ENCODE measurements at regions not wholly inside any gene's neighbourhood (a gene's known extent, or its start where the extent isn't known, plus 50 kb on each side); places are given as distances from the start of the nearest gene placed in this dataset.
"Not testable (repeated sequence)": the region's sequence is repeated elsewhere in the genome, so short reads cannot be mapped to it uniquely, and the experiment has no call there.

DNA sequence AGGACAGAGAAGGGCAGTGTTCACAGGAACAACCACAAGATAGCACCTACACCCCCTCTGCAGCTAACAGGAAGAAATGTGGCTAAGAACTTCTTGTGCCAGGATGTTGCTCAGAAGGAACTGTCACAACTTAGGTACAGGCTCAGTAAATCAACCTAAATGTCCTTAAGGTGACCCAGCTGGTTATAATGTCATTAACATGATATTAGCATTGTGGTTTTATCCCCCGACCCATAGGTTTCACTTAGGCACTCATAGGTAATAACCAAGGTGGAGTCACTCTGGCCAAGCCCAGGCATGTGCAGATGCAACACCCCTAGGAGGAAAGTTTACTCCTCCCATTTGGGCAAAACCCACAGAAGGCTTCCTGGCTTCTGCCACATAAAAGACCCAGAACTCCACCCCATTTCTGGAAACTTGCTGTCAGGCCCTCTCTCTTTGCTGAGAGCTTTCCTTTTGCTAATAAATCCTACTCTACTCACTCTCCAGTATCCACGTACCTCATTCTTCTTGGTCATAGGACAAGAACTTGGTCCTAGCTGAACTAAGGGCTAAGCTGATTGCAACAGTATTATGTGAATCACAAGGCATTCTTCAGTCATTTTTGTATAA is 951.3 kb downstream of the SLITRK5 start:
- DNase-seq: no peak

DNA sequence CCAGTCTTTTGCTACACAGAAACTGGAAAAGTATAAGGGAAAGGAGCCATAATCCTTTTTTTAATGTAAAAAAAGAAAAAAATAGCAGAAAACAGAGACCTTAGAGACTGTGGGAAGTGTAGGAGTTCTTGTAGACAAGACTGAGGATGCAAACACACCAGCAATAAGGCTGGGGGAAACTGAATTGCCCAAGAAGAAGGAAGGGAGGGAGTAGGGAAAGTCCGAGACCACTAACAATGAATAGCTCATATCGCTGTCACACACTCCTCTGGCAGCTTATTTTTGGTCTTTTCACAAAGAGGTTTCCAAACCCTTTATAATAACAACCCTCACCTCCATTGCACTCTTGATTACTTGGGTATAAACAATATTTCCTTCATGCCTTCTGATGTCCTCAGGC is 952.0 kb downstream of the SLITRK5 start:
- DNase-seq: peak; percentile 58

DNA sequence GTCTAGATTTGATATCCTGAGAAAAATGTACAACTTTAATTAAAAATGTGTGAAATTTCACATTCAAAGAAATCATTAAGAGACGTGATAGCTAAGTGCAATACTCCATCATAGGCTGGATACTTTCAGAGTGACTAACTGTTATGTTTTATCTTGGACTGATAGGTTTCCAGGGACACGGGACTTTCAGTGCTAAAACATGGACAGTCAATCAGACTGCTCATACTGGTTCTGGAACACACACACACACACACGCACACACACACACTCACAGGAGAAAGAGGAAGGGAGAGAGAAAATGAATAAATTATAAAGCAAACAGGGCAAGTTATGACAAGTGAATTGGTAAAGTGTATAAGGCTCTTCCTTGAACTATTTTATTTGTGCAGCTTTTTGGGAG is 955.9 kb downstream of the SLITRK5 start:
- DNase-seq: no peak

DNA sequence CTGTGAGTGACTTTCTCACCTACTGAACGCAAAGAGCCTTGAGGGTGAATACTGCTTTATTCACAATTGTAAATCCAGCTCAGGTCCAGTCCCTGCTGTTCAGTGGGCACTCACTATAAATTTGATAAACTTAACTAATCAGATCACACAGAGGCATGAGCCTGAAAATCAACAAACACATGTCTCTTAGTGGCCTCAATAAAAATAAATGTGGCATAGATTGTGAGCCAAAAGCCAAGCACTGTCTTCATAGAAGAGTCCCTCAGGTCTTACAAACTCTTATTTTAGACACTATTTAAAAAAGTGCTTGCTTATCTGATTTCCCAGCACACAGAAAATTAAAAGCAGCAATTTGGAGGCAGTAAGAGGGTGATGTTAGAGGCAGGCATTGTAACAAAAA is 957.7 kb downstream of the SLITRK5 start:
- no peak for DNase-seq

DNA sequence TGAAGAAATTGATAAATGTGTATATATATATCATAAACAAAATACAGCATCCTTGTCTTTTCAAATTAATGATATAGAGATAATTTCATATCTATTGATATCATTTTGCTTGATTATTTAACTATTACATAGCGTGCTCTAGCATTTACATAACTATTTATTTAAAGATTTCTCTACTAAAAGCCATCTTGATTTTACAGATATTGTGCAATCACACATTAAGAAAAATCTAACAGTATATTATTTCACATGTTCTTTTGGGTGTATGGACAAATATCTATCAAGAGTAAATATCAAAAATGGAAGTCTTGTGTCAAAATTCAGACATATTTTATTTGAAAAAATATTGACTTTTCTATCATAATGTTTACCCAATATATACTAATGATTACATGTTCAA is 966.8 kb downstream of the SLITRK5 start:
- DNase-seq: no peak

DNA sequence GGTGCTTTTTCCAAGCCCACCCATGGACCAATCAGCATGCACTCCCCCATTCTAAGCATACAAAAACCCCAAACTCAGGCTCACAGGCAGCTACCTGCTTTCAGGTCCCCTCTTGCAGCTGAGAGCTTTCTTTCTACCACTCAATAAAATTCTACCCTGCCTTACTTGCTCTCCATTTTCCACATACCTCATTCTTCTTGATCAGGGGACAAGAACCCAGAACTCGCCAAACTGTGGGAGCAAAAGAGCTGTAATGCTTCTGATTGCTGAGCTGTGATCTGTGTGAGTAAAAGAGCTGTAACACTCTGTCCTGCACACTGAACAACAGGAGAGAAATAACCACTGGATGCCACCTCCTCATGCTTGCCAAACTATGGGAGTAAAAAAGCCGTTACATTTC is 972.1 kb downstream of the SLITRK5 start:
- no peak for DNase-seq

DNA sequence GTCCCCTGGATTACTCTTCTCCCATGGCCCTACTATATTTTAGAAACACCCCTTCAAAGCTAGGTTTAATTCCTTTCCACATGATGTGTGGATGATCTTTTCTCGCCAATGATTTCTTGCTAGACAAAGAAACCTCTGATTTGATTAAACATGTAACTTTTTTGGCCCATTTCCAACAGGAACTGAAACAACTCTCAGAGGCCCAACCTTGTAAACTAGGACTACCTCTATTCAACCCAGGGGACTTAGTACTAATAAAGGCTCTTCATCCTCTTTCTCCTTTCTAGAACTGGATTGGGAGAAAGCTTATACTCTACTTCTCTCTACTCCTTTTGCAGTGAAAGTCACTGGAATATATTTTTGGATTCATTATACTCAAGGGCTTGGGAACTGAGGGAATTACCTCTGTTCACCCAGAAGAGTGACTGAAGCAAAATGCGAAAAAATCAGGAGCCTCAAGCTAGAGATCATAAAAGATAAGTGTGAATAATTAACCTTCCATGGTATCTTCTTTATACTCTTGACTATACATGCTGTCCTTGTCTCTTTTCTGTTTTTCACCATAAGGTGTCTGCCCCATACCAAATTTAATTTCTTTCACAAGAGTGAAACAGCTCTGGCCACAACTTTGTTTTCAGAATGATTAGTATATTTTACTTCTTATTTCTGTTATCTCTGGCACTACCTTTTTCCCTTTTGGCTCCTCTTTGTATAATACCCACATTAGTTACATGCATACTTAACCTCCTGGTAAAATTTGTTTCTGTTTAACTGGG is 977.6 kb downstream of the SLITRK5 start:
- DNase-seq: no peak

DNA sequence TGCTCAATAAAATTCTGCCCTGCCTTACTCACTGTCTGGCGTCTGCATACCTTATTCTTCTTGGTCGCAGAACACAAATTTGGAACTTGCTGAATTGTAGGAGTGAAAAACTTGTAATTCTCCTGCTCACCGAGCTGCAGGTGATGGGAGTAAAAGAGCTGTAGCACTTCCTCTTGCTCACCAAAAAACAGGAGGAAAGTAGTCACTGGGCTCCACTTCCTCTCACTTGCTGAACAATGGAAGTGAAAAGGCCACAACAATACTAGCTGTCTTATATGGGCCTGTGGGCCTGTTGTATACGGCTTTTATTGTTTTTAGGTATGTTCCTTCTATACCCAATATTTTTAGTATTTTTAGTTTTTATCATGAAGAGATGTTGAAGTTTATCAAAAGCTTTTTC is 978.7 kb downstream of the SLITRK5 start:
- DNase-seq: peak; percentile 13

DNA sequence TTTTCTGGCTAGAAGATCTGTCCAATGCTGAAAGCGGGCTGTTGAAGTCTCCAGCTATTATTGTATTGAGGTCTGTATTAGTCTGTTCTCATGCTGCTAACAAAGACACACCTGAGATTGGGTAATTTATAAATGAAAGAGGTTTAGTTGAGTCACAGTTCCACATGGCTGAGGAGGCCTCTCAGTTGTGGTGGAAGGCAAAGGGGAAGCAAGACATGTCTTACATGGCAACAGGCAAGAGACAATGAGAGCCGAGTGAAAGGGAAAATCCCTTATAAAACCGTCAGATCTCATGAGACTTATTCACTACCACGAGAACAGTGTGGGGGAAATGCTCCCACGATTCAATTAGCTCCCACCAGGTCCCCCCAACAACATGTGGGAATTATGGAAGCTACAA is 980.4 kb downstream of the SLITRK5 start:
- DNase-seq: no peak

DNA sequence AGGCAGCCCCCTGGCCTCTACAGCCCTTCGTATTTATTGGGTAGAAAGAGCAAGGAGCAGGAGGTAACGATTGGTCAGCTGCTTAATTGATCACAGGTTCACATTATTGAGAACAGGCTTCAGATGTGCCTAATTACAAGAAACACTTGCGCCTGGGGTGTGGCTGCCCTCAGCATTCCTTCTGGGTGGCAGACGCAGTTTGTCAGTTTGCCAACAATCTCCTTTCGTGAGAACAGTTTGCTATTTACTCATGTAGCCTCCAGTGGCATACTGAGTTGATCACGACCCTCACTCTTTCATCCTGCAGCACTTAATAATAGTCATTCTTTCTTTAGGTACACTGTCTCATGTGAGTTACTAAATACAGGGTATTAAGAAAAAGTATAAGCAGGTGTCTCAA is 985.6 kb downstream of the SLITRK5 start:
- DNase-seq: no peak

DNA sequence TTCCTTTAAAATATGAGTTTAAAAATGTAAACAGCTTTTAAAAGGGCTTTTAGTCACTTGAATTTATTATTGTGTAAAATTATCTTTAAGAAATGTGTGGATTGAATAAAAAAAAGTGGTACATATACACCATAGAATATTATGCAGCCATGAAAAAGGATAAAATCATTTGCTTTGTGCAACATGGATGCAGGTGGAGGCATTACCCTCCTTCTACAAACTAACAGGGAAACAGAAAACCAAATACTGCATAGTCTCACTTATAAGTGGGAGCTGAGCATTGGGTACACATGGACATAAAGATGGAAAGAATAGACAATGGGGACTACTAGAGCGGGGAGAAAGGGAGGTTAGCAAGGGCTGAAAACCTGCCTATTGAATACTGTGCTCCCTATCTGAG is 999.3 kb downstream of the SLITRK5 start:
- no peak for DNase-seq

DNA sequence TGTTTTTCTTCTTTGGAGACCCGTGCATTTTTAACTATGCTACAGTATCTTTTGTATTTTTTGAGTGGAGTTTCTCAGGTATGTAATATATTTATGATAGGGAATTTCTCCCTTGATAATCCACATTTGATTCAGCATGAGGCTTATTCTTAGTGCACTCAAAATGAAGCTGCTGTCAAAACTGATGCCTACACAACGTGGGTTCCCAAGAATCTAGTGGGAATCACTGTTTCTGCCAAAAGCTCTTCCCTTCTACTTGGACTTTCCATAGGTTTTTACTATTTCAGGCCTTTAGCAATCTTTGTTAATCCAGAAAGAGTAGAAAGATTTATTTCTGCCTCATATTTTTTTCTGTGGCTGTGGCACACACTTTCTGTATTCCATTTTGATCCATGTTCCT is 1003.7 kb downstream of the SLITRK5 start:
- no peak for DNase-seq

DNA sequence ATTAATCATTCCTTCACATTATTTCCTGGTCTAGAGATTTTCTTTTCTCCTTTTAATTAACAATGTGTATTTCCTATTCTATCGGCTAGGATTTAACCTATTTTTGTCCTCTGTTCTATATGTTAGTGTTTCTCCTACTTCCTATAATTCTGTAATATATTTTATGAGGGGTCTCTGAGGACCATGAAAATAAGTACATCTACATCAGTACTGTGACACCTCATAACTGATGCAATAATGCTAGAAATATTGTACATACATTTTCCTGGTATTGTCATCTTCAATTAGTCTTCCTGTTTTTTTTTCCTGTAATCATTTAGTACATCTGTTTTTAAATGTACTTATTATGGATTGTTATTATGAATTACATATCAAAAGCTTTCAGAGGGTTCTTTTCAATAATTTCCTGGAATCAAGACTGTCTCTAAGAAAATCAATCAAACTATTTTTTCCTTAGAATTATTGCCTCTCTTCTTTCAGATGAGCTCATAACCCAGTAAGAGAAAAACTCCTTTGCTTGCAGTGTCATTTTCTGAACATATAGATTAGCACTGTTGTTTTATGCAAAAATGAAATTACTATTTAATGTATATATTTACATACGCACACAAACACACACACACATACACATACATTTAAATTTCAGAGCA is 1004.3 kb downstream of the SLITRK5 start:
- DNase-seq: no peak

DNA sequence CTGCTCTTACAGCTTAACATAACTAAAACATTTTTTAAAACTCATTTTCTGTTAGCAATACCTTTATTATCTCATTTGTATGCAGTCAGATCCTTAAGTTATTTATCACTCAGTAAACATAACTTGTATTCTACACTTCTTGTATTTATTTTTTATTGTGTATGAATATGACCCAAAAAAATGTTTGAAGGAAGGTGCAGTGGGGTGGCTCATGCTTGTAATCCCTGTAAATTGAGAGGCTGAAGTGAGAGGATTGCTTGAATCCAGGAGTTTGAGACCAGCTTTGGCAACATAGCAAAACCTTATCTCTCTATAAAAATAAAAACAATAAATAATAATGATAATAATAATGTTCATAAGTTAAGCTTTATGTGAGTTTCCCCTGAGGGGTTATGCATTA is 1004.8 kb downstream of the SLITRK5 start:
- no peak for DNase-seq

DNA sequence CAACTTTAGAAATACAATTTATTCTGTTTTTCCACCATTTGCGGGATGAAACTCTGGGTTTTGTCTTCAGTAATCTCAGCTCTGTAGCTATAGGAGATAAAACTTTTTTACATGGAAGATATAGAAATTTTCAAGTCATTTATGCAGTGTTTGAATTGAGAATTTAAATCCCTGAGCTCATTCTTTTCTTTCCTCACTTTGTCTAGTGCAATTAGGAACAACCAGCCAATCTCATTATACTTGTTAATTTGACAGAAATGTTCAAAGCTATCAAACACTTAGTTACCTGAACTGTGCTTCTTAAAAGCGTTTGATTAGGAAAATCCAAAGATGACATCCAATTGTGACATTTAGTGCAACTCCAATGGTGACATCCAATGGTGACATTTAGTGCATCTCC is 1014.3 kb downstream of the SLITRK5 start:
- no peak for DNase-seq

DNA sequence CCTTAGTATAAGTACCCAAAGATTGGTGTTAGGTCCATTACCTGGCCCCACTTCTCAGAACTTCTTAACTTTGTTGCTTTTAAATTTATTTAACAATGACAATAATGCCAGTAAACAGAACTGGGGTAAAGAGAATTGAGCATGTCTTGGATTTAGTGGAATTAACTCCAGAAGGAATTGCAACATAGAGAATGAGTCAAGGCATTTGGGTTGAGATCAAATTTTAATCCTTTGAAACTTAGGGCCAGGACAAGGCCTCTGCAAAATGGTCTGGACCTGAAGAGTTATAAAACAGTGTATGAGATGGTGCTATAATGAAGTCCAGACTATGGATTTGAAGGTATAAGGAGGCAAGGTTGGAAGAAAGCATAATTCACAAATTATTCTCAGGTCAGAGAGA is 1030.4 kb downstream of the SLITRK5 start:
- DNase-seq: no peak

DNA sequence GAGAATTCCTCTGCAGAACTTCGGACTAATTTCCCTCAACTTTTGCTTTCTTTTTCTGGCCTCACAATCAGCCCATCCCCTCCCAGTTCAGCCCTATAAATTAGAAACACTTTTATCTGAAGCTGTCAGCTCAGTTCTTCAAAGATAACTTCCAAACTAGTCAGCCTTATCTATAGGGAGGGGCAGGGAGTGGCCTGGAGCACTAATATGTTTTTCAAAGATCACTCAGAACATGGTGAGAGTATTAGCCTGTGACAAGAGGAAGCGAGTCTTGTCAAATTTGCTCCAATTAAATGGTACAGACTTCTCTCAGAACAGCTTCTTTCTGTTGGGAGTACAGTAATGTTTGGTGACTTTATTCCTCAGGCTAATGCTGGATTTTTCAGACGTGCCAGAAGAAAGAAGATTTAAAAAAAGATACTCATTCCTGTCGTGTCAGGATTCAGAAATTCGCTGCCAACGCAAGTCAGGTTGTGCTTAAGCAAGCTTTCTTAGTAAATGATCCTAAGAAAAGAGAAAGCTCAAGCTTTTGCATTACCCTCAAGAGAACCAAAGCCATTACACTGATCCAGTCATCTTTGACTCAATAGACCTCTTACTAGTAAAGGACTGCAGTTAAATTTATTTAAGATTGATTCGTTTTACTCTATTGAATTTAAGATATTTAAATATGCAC is 1033.6 kb downstream of the SLITRK5 start:
- DNase-seq: peak; percentile 58

DNA sequence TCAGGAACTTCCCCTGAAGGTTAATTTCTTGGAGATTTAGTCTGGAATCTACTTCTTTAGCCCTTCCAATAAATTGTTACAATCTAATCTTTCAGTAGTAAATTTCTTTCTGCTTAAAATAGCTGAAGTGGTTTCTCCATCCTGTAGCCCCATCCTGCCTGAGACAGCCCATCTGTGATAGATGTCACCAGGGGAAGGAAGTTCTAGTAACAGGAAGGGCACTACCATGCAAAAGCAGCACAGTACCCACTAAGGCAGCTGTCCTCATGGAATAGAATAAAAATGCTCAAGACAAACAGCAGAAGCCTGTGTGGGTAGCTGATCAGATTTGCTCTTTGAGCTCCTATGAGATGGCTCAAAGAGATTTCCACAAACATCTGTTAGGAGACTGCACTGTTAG is 1036.5 kb downstream of the SLITRK5 start:
- peak; percentile 94 for DNase-seq

DNA sequence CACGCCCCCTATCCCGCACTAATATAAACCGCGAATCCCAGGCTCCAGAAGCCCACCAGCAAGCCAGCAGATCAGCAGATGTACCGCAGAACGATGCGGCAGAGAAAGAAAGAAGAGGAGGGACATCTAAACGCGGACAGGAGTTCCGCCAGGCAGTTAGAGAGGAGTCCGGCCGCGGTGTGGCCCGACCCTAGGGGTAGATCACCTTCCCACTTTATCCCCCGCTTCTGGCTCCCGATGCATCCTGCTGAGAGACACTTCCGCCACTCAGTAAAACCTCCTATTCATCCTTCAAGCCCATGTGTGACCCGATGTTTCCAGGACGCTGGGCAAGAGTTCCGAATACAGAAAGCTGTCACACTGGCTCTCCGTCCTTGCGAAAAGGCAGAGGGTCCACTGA is 1046.8 kb downstream of the SLITRK5 start:
- no peak for DNase-seq

DNA sequence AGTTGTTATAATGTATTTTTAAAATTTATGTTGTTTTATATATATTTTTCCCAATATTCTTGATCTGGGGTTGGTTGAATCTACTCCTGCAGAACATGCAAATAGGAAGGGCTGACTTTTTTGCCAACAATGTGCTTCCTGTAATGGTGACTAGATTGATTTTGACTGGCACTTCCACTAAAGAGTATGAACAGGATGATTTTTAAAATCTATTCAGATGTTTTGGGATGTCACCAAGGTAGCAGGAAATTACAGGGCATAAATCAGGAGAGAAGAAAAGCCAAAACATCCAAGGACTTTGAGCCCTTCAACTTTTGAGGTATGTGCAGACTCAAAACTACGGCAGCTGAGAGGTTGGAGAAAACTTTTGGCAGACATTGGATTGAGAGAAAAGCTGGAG is 1047.6 kb downstream of the SLITRK5 start:
- DNase-seq: no peak

DNA sequence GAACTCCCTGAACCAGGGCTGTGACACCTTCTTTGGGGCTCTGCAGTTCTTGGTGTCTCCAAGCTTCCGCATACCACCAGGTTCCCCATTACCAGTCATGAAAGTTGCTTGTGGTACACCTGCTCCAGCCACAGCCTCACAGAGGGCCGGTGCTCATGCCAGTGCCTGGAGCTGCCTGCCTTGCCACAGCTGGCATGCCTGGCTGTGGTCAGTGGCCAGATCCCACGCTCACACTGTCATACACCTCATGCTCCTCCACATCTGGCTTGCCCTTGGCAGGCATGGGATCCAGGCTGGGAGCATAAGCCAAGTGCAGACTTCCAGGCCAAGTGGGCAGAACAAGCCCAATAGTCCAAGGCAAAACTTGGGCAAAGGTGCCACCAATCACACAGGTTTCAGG is 1054.9 kb downstream of the SLITRK5 start:
- DNase-seq: no peak

DNA sequence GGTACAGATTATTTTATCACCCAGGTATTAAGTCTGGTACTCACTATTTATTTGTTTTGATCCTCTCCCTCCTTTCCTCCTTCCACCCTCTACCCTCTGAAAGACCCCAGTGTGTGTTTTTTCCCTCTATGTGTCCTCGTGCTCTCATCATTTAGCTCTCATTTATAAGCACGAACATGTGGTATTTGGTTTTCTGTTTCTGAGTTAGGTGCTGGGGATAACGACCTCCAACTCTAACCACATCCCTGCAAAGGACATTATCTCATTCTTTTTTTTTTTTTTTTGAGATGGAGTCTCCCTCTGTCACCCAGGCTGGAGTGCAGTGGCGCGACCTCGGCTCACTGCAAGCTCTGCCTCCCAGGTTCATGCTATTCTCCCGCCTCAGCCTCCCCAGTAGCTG is 1056.1 kb downstream of the SLITRK5 start:
- DNase-seq: not testable (repeated sequence)

DNA sequence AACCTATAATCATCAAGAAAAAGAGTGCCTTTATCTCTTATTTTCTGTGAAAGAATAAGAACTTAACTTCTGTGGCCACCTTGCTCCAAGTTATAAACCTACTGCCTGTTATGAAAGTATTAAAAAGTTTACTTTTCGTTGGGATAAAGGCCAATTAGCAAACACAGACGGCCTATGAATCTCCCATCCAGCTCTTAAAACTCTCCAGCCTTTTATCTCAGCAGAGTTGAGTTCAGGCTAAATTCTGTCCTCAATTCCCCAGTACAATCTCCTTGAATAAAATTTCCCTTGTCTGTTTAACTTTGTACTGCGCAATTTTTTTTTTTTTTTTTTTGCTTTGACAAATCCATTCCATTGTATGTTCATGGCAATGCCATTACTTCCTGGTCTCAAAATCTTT is 1058.4 kb downstream of the SLITRK5 start:
- DNase-seq: no peak

DNA sequence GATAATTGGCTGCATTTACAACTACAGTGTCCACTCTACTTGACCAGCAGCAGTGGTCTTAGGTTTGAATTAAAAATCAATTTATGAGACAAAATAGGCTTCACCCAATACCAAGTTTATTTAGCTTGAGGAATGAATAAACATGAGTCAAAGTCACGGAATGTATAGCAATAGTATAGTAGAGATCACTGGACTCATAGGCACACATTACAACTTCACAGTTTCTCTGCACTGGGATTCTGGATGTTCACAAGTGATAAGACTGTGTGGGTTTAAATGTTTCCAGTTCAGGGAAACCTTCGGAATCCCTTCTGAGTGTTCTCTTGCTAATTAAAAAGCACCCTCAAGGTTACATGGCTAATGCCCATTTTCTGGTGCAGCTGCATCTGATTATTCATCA is 1064.9 kb downstream of the SLITRK5 start:
- no peak for DNase-seq

All from GDM1 (cell line).